ENCODE measurements at regions not wholly inside any gene's neighbourhood (a gene's known extent, or its start where the extent isn't known, plus 50 kb on each side); places are given as distances from the start of the nearest gene placed in this dataset.
"Not testable (repeated sequence)": the region's sequence is repeated elsewhere in the genome, so short reads cannot be mapped to it uniquely, and the experiment has no call there.

- H3K4me1 ChIP-seq; DNase-seq; intact Hi-C loops (cut with DNase I; ENCODE audit: low total_unique reads); H3K4me3 ChIP-seq; H3K27ac ChIP-seq; H3K9me3 ChIP-seq; H3K27me3 ChIP-seq; H3K36me3 ChIP-seq: not testable (repeated sequence)
- 47 to 64% (median 63%) methylated on average over 4 of the region's 4 CpGs for WGBS, 5 donors
These were observed 1290.8 kb downstream of the RPIA start for GRCh38 chr2:89982246-89982645.

DNA sequence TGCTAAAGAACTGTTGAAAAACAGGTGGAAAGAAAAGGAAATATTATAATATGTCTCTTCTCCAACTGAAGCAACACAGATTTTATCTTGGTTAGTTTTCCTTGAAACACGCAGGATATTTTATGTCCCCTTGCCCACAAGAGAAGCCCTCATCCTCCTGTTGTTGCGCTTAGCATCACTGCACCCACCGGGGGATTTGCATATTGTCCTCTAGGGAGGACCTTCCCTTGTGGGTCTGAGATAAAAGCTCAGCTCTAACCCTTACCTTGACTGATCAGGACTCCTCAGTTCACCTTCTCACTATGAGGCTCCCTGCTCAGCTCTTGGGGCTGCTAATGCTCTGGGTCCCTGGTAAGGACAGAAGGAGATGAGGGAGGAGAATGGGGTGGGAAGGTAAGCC, 1294.2 kb downstream of the RPIA start:
- H3K4me1 ChIP-seq; H3K36me3 ChIP-seq; DNase-seq; intact Hi-C loops (cut with DNase I; ENCODE audit: low total_unique reads); H3K4me3 ChIP-seq; H3K9me3 ChIP-seq; H3K27ac ChIP-seq; H3K27me3 ChIP-seq: not testable (repeated sequence)
- no CpG with 5 or more reads among the region's 3 CpGs for WGBS, 5 donors

DNA sequence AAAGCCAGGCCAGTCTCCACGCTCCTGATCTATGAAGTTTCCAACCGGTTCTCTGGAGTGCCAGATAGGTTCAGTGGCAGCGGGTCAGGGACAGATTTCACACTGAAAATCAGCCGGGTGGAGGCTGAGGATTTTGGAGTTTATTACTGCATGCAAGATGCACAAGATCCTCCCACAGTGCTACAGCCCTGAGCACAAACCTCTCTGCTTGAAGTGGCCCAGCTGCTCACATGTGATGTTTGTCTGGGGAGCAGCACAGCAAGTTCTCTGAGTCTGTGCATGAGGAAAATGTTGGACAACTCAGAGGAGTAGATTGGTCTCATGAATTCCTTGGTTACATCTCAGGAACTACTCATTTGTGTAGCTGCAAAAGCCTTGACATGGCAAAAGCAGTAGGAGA, 1295.1 kb downstream of the RPIA start:
- intact Hi-C loops (cut with DNase I; ENCODE audit: low total_unique reads); H3K36me3 ChIP-seq; H3K27ac ChIP-seq; H3K4me3 ChIP-seq; DNase-seq; H3K9me3 ChIP-seq; H3K27me3 ChIP-seq; H3K4me1 ChIP-seq: not testable (repeated sequence)
- 74 to 92% (median 80%) methylated on average over 2 to 4 of the region's 4 CpGs; no CpG with 5 or more reads in 1 of the 5 donors for WGBS, 5 donors

DNA sequence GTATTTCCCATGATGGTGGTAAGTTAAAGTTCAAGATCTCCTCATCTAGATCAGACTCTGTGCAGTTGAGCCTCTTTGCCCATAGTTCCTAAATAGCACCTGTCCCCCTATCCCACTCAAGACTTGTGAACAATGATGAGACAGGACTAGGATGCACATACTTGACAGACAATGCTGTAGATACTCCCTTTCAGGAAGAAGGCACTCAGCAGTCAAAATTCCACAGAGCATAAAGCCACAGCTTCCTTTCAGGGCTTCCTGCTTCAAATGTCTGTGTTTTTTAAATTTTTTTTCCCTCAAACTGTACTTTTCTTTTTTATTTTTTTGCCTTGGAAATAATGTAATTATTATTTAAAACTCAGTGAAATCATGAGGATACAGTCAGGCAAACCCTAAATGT, 1305.3 kb downstream of the RPIA start:
- H3K27me3 ChIP-seq; intact Hi-C loops (cut with DNase I; ENCODE audit: low total_unique reads); DNase-seq; H3K27ac ChIP-seq; H3K4me3 ChIP-seq; H3K4me1 ChIP-seq; H3K36me3 ChIP-seq; H3K9me3 ChIP-seq: not testable (repeated sequence)

- H3K4me1 ChIP-seq; DNase-seq; H3K36me3 ChIP-seq; H3K9me3 ChIP-seq; H3K27ac ChIP-seq; H3K4me3 ChIP-seq; H3K27me3 ChIP-seq; intact Hi-C loops (cut with DNase I; ENCODE audit: low total_unique reads): not testable (repeated sequence)
These were observed 1313.1 kb downstream of the RPIA start for GRCh38 chr2:90004553-90004952.

DNA sequence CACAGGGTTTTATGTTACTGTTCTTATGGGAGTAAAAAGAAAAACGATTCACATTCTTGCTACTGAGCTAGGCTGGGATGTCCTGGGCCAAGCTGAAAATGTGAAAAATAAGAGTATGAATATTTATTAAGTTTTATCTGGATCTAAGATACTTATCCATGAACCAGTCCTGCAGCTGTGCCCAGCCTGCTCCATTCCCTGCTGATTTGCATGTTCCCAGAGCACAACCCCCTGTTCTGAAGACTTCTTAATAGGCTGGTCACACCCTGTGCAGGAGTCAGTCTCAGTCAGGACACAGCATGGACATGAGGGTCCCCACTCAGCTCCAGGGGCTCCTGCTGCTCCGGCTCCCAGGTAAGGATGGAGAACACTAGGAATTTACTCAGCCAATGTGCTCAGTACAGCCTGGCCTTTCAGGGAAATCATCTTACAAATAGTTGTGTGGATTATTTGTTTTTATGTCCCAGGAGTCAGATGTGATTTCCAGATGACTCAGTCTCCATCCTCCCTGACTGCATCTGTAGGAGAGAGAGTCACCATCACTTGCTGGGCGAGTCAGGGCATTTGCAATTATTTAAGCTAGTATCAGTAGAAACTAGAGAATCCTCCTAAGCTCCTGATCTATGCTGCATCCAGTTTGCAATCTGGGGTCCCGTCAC, 1319.1 kb downstream of the RPIA start:
- intact Hi-C loops (cut with DNase I; ENCODE audit: low total_unique reads); H3K27me3 ChIP-seq; H3K4me3 ChIP-seq; DNase-seq; H3K9me3 ChIP-seq; H3K36me3 ChIP-seq; H3K4me1 ChIP-seq; H3K27ac ChIP-seq: not testable (repeated sequence)
- 17 to 55% (median 53%) methylated on average over 1 to 3 of the region's 4 CpGs for WGBS, 5 donors

DNA sequence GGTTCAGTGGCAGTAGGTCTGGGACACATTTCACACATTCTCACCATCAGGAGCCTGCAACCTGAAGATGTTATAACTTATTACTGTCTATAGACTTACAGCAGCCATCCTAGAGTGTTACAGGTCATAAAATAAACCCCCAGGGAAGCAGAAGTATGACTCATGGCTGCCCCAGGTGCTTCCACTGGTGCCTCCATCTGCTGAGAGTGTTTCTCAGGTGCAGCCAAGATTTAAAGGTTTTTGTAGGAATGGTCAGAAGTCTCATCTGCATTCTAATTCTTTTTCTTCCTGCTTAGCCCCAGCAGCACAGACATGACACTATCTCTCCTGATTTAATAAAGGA, 1319.6 kb downstream of the RPIA start:
- H3K9me3 ChIP-seq; DNase-seq; H3K36me3 ChIP-seq; intact Hi-C loops (cut with DNase I; ENCODE audit: low total_unique reads); H3K27me3 ChIP-seq; H3K27ac ChIP-seq; H3K4me3 ChIP-seq; H3K4me1 ChIP-seq: not testable (repeated sequence)

DNA sequence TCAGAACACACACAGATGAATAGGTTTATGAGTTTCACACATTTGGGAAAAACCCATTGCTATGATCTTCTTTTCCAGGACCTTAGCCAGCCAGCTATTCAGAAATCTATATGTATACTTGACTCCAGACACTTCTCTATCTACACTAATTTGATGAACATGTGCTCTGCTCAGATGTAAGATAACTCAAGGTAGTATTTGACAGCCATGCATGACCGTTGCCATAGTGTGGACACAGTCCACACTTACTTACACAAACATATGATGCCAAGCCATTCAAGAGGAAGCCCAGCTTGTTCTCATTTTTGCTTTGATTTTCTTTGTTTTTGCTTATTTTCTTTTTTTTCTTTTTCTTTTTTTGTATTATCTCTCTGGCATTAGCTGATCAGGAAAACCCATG, 1328.4 kb downstream of the RPIA start:
- H3K4me1 ChIP-seq; intact Hi-C loops (cut with DNase I; ENCODE audit: low total_unique reads): not testable (repeated sequence)
- WGBS, 5 donors, result 14 to 71% (median 44%) methylated on average over 1 of the region's 1 CpG

GRCh38 chr2:90021234-90021633, 1329.8 kb downstream of the RPIA start:
- DNase-seq; H3K9me3 ChIP-seq; intact Hi-C loops (cut with DNase I; ENCODE audit: low total_unique reads); H3K27ac ChIP-seq; H3K4me3 ChIP-seq; H3K27me3 ChIP-seq; H3K4me1 ChIP-seq; H3K36me3 ChIP-seq: not testable (repeated sequence)
- 8 to 9% (median 9%) methylated on average over 4 to 6 of the region's 9 CpGs; no CpG with 5 or more reads in 2 of the 5 donors for WGBS, 5 donors

More for the DNA sequence above, 1328.4 kb downstream of the RPIA start:
- not testable (repeated sequence) for H3K36me3 ChIP-seq, H3K27me3 ChIP-seq, DNase-seq, H3K9me3 ChIP-seq, H3K4me3 ChIP-seq, H3K27ac ChIP-seq

All from stomach (tissue), 8 donors.